ENCODE measurements at regions not wholly inside any gene's neighbourhood (a gene's known extent, or its start where the extent isn't known, plus 50 kb on each side); places are given as distances from the start of the nearest gene placed in this dataset.
"Not testable (repeated sequence)": the region's sequence is repeated elsewhere in the genome, so short reads cannot be mapped to it uniquely, and the experiment has no call there.

DNA sequence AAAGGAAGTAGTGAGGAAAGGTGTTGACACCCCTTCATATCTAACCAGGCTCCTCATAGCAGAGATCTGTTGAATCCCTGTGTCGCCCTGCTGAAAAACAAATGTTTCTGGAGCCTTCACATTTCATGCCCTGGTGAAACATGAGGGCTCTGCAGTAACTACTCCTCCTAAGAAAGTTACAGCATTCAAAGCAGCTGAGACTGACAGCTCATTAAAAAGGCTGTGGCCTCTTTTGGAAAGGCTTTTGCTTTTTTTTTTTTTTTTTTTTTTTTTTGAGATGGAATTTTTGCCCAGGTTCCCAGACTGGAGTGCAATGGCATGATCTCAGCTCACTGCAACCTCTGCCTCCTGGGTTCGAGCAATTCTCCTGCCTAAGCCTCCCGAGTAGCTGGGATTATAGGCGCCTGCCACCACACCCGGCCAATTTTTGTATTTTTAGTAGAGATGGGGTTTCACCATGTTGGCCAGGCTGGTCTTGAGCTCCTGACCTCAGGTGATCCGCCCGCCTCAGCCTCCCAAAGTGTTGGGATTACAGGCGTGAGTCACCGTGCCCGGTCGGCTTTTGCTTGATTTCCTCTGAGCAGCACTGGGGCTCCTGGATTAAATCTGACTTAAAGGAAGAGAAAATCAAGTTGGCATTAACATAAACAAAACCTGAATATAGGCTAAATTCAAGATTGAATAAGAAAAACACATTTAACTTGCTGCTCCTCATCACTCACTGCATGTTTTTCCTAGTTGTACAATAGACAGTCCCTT is 112.9 kb downstream of the PCSK1 start:
- DNase-seq, result not testable (repeated sequence)

DNA sequence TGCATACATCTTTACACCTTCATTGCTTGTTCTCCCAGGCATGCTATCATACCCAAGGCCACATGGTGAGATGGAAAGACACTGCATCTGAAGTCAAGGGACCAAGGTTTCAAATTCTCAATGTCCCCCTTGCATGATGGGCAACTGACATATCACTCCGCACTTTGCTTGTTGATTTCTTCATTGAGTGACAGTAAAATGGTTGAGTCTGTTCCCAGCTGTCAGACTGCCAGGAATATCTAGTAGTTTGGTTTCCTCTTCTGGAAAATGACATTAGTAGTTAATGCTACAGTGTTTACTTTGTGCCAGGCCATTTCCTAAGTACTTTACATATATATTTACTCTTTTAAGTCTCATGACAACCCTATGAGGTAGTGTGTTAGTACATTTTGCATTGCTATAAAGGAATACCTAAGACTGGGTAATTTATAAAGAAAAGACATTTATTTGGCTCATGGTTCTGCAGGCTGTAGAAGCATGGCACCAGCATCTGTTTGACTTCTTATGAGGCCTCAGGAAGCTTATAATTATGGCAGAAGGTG is 114.4 kb downstream of the PCSK1 start:
- DNase-seq, result no peak

DNA sequence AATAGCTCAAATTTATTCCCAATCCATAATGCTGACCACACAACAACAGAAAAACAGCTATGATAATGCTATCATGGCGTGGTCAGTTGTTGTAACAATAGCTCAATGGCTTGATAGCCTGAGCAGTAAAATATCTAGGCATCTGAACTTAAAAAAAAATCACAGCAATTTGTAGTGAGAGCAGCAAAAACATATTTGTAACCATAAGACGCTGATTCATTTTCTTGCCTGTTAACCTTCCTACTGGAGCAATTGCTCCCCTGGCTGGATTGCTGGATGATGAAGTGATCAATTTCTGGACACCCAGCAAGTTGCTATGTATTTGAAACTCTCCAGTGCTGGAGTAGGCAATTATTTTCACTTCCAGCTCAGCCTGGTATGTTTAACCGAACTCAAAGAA is 115.1 kb downstream of the PCSK1 start:
- no peak for DNase-seq

DNA sequence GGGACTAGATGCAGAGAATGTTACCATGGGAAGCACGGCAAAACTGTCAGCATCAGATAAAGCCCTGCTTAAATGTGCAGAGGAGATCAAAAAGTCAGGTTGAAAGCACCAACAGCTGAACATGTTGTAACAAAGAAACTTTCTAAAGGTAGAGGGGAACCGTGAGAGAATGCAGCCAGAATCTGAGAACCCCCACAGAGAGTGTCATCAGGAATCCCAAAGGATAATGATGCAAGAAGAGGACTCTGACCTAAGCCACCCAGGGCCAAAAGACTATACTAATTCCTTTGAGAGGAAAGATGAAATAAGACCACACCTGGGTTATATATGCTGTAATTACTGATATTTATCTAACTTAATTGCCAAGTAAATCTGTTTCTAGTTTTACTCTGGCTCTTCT is 116.6 kb downstream of the PCSK1 start:
- no peak for DNase-seq

DNA sequence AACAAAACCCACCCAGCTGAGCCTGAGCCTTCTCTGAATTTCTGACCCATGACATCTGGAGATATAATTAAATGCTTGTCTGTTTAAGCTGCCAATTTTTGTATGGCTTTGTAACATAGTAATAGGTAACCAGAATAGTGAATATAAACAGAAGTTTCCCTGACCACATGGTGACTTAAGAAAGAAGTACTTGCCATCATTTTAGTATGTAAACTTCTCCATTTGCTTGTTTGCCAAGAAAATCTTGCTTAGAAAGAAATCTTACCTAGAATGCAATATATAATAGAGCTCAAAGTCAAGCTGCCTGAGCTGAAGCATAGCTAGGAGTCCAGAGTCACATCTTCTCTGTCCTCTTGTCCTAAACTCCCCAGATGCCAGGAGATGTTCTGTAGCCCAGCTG is 117.0 kb downstream of the PCSK1 start:
- DNase-seq, result no peak

DNA sequence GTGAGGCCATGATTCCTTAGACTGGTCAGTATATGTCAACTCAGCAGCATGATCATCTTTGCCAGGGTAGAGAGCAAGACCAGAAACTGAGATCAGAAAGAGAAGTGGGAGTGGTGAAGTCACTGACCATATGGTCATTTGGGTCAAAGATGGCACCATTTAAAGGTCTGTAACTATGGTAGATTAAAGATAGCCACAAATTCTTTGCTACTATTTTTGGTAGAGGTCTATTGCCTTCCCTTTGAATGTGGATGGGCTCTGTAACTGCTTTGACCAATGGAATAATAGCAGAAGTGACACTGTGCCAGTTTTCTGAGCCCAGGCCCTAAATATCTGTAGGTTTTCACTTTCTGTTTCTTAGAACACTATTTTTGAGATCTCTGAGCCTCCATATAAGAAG is 117.6 kb downstream of the PCSK1 start:
- DNase-seq, result no peak

DNA sequence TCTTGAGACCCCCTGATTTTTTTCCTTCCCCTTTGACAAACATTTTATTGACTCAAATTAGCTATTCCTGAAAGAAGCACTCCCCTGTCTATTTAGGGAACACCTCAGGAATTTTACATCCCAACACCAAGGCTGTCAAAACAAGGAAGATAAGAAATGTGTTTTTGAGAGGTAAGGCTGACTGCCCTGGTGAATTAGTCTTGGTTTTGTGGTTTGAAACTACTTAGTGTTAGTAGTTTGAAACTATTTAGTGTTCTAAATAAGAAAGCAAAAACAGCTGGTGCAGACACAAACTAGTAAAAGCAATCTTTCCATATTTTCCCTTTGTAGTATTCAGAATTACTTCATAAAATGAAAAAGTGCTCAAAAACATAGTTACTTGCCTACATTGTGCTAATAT is 120.7 kb downstream of the PCSK1 start:
- no peak for DNase-seq

DNA sequence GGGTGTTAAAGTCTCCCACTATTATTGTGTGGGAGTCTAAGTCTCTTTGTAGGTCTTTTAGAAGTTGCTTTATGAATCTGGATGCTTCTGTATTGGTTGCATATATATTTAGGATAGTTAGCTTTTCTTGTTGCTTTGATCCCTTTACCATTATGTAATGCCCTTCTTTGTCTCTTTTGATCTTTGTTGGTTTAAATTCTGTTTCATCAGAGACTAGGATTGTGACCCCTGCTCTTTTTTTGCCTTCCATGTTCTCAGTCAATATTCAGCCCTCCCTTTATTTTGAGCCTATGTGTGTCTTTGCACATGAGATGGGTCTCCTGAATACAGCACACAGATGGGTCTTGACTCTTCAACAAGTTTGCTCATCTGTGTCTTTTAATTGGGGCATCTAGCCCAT is 126.0 kb downstream of the PCSK1 start:
- DNase-seq, result not testable (repeated sequence)

DNA sequence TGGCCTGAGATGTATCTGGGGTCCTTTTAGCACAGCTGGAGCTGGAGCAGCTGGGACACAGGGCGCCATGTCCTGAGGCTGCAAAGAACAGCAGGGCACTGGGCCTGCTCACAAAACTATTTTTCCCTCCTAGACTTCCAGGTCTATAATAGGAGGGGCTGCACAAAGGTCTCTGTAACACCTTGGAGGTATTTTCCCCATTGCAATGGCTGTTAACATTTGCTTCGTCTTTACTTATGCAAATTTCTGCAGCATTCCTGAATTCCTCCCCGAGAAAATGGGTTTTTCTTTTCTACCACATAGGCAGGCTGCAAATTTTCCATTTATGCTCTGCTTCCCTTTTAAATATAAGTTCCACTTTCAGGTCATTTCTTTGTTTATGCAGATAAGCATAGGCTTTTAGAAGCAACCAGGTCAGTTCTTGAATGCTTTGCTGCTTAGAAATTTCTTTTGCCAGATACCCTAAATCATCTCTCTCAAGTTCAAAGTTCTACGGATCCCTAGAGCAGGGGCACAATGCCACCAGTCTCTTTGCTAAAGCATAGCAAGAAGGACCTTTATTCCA is 130.8 kb downstream of the PCSK1 start:
- DNase-seq, result no peak

DNA sequence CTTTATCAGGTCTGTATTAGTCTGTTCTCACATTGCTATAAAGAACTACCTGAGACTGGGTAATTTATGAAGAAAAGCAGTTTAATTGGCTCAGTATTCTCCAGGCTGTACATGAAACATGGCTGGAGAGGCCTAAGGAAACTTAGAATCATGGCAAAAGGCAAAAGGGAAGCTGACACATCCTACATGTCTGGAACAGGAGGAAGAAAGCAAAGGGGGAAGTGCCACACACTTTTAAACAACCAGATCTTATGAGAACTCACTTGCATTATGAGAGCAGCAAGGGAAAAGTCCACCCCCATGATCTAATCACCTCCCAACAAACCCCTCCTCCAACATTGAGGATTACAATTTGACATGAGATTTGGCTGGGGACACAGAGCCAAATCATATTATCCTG is 132.1 kb downstream of the PCSK1 start:
- no peak for DNase-seq

DNA sequence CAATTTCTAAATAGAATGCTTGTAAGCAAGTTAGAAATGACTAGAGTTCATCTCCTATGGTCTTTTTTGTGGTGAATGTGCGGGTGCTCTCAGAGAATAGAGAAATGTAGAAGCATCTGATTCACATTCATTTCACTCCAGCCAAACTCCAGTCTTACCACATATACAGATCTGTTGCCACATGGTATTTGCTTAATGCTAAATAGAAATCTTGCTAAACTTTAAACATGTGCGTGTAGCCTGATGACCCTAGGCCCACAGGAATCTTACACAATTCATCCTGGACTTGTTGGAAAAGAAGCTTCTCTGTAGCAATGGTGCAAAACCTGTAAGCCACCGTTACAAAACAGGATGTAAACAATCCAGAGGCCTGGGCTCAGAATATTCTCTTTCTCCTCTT is 135.2 kb downstream of the PCSK1 start:
- DNase-seq, result no peak

DNA sequence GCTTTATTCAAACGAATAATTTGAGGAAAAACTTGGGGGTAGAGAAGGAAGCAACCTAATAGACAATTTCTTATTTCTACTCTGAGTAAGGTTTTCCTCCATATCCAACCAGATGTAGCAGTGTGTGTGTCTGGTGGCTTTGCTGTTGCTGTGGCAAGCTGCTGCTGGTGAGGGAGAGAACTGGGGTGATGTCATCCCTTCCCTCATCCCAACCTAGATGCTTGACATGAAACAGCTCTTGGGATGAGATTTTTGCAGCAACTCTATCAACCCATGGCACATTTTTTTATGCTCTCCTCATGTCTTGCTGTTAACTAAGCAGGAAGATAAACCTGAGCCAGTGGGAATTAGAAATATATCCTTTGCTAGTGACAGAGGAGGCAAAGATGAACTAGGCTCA is 135.8 kb downstream of the PCSK1 start:
- no peak for DNase-seq

DNA sequence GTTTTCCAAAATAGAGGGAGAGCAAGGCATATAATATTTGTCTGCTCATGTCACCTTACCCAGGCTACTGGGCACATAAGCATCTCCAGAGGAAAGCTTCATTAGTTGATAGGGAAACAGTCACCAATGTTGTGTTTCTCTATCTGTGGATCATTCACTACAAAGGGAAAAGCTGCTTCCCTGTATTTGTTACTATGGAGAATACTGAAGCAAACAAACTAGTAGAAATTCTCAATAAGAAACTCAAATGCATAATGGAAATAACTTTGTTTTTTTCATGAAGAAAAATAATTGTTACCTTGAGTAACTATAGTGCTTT is 138.2 kb downstream of the PCSK1 start:
- DNase-seq, result no peak

DNA sequence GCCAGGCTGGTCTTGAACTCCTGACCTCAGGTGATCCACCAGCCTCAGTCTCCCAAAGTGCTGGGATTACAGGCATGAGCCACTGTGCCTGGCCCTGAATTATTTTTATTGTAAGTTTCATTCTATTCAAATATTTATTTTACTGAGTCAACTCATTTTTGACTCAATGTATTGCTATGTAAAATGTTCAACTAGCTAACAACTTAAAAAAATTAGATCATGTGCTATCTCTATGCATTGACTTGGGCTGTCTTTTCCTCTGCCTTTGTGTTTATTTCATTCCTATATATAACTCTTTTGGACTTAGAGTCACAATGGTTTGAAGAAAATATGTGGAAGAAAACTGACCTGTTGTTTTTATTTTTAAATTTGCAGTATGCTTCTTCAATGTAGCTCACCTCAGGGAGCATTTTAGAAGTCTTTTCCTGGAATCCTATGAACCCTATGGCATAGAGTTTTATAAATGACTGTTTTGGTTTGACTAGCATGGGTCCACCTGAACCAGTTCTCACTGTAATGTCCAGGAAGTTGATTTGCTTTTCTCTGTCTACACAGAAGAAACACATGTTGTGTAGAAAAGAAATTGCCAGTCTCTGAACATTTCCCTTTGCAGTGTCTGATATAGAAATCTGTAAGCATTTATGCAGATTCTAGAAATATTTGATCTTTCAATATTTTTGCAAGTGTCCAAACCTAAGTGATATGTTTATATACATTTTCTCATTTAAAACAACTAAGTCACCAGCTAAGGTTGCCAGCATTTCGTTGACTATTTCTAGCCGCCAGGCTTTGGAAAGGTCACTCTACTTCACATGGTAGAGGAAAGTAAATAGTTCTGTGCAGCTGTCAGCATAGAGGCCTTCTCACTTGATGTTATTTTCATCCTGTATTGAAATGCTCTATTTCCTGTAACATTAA is 138.8 kb downstream of the PCSK1 start:
- DNase-seq, result no peak

DNA sequence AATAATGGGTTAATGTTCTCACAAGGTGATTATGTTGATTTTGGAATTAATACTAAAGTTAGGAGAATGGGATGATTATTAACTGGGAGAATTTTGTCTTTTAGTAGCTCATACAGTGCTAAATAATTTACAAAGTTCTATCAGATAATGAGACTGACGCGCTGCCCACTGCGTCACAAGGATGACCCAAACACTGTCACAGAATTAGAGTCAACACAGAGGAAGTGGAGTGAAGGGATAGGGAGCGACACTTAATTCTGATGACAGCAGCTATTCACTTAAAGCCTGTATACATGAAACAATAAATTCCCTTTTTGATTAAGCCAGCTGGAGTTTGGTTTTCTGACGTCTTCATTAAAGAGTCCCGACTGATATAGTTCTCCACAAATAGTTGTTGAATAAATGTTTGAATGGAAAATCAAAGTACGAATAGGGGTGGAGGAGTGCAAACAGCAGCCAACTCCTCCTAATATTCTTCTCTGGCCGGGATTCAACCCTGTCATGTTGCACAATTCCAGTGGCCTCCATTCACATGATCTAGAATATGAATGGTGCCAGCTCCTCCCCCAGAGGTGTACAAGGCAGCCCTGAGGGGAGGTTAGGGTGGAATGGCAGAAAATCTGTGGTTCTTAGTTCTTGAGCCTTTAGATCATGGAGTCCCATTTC is 140.3 kb downstream of the PCSK1 start:
- no peak for DNase-seq

DNA sequence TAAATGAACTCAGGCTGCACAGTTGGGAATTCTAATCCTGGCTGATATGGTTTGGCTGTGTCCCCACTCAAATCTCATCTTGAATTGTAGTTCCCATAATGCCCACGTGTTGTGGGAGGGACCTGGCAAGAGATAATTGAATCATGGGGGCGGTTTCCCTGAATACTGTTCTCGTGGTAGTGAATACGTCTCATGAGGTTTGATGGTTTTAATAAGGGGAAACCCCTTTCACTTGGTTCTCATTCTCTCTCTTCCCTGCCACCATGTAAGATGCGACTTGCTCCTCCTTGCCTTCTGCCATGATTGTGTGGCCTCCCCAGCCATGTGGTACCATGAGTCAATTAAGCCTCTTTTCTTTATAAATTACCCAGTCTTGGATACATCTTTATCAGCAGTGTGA is 143.8 kb downstream of the PCSK1 start:
- peak; percentile 21 for DNase-seq

DNA sequence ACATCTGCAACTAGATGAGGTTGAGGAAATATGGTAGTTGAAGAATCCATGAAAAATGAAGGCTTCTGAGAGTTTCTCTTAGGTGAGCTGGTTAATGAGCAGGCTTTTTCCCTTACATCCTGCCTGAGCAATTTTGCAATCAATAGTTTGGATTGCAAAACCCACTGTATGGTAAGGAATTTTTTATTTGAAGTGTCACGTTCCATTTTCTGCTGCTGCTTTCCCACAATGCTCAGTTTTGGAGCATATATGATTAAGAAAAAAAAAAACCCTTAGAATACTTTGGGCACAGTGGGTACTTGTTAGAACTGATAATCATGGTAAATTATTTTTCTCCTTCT is 144.2 kb downstream of the PCSK1 start:
- DNase-seq, result no peak

DNA sequence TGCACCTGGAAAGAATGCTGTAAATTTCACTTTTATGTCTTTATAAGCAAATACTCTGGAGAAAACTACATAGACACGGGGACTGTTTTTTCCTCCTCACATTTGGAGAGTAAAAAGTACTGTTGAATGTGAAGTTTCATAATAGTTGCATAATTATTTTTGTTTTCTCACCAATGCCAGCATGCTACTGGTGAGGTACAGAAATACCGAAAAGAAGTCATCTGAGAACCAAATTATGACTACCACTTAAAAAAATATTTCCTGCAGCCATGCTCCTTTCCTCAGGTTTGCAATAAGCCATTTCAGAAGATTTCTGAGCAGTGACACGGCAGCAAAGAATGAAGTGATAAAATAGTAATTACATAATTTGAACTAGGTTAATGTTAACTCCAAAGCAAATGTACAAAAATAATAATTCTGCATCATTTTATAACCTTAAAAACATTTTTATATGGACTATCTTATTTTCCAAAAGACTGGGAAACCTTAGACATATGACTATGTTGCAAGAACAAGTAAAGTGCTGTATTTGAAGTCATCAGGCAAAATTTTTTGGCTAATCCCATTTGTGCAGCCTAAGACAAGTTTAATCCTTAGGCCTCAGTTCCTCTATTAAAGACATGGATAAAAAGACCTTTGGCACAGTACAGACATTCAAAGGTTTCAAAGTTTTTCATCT is 144.7 kb downstream of the PCSK1 start:
- DNase-seq, result no peak

DNA sequence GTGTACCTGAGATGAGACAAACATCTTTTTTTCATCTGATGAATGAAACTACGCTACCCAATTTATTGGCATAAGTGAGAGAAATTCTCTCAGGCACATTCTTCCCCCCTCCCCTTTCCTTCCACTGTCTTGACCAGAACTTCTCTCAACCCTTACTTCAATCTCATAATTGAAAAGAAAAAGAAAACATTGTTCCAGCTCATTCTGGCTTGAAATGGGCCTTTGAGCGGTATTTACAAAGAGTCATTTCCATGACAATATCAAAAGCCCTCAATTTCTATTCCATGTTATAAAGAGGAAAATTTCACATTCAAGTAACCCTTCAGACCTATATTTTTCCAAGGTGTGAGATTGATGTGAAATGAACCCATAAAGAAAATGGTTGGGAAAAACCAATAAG is 145.9 kb downstream of the PCSK1 start:
- DNase-seq, result no peak

DNA sequence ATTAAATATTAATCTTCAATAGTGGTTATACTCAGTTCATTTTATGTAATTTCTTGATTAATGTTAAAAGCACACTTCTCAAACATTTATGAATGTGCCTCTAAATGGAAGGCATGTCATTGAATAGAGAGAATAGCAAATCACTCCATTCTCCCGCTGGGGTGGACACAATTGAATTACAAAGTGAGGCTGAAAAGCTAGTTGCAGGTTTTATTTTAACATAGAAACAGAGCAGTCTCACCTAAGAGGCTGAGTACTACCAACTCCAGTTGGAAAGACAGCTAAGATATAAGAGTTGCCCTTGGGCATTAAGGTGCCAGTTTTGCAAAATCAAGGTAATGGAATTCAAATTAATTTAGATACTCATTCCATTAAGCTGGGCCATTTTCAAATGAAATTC is 147.2 kb downstream of the PCSK1 start:
- DNase-seq, result no peak

DNA sequence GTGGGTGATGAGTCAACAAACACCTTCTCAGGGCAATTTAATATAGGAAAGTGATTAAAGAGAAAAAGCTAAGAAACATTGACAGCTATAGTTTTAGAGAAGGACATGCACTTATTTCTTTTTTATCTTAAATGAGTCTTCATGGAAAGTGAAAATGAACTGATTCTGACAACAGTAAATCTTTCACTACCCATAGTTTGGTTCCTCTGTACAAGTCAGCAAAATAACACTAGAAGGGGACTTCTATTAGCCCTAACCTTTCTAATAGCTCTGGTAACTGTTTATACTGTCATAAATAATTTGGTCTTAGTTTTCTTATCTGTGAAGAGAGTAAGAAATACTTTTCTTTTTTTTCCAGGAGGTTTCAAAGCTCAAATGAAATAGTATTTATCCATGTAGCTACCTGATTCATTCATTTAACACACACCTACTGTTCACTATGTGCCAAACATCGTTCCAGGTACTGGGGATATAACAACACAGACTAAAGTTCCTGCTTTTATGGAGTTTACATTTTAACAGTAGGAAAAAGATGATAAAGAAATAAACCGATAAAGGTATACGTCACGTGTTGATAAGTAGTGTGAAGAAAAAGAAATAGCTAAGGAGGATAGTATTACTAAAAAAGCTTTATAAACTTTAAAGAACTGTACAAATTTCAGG is 148.2 kb downstream of the PCSK1 start:
- no peak for DNase-seq

DNA sequence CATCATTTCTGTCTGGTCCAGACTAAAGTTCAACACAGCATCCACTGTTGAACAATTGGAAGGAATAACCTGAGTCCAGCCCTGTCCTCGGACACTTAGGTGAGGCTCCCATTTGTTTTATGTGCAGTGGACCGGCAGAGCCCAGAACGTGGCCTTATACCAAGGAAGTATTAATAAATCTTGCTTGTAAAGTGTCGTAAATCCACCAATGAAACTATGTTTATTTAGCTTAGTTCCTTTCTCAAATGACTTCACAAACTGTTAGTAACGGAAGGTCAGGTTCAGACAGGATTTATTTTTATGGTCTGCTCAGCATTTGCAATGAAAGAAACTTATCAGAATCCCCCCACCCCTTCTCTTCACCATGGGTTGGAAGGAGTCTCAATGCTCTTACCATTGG is 149.5 kb downstream of the PCSK1 start:
- DNase-seq, result no peak

All from activated naive CD4-positive, alpha-beta T cell treated with Interleukin-2 at 50 U/mL for 16 hours (primary cell).